CD4-positive, alpha-beta T cell treated with Interleukin-1 beta for 1 hour (primary cell): ENCODE measurements at regions not wholly inside any gene's neighbourhood (a gene's known extent, or its start where the extent isn't known, plus 50 kb on each side); places are given as distances from the start of the nearest gene placed in this dataset.

Experiments
- DNase-seq, 2 donors: peaks; one replicate each; pipeline ENCODE4 v3.0.0-alpha.2; 2020 to 2022

GRCh38 chr15:95096651-95097050 lies 865.3 kb downstream of the MCTP2 start:
- no peak for DNase-seq

GRCh38 chr15:95097361-95097760 lies 866.0 kb downstream of the MCTP2 start:
- DNase-seq, result no peak

- DNase-seq, result no peak
Measured at GRCh38 chr15:95105229-95105628, 873.9 kb downstream of the MCTP2 start.

GRCh38 chr15:95106801-95107200 lies 875.4 kb downstream of the MCTP2 start:
- no peak for DNase-seq

- no peak for DNase-seq
Measured at GRCh38 chr15:95108673-95109072, 877.3 kb downstream of the MCTP2 start.

GRCh38 chr15:95111969-95112368 lies 880.6 kb downstream of the MCTP2 start:
- no peak for DNase-seq

- no peak for DNase-seq
Measured at GRCh38 chr15:95113041-95113440, 881.7 kb downstream of the MCTP2 start.

GRCh38 chr15:95119041-95119610 lies 887.8 kb downstream of the MCTP2 start:
- no peak for DNase-seq

GRCh38 chr15:95120595-95120994 lies 889.2 kb downstream of the MCTP2 start:
- no peak for DNase-seq

GRCh38 chr15:95121191-95121590 lies 889.8 kb downstream of the MCTP2 start:
- no peak for DNase-seq

- DNase-seq, result no peak
Measured at GRCh38 chr15:95125803-95126202, 894.4 kb downstream of the MCTP2 start.

GRCh38 chr15:95127356-95127755 lies 896.0 kb downstream of the MCTP2 start:
- DNase-seq, result no peak

- DNase-seq, result no peak
Measured at GRCh38 chr15:95129574-95129973, 898.2 kb downstream of the MCTP2 start.

- DNase-seq, result no peak
Measured at GRCh38 chr15:95131131-95131556, 899.8 kb downstream of the MCTP2 start.

GRCh38 chr15:95132774-95133173 lies 901.4 kb downstream of the MCTP2 start:
- no peak for DNase-seq

- no peak for DNase-seq
Measured at GRCh38 chr15:95134431-95135110, 903.2 kb downstream of the MCTP2 start.

- DNase-seq, result no peak
Measured at GRCh38 chr15:95138604-95139270, 907.4 kb downstream of the MCTP2 start.

GRCh38 chr15:95141486-95141885 lies 910.1 kb downstream of the MCTP2 start:
- DNase-seq, result no peak

GRCh38 chr15:95142531-95142930 lies 911.2 kb downstream of the MCTP2 start:
- DNase-seq, result no peak

GRCh38 chr15:95146481-95146880 lies 915.1 kb downstream of the MCTP2 start:
- DNase-seq, result no peak

- no peak for DNase-seq
Measured at GRCh38 chr15:95148183-95148582, 916.8 kb downstream of the MCTP2 start.

- no peak for DNase-seq
Measured at GRCh38 chr15:95149036-95149435, 917.7 kb downstream of the MCTP2 start.

- DNase-seq, result no peak
Measured at GRCh38 chr15:95149771-95150170, 918.4 kb downstream of the MCTP2 start.

- DNase-seq, result no peak
Measured at GRCh38 chr15:95150466-95150865, 919.1 kb downstream of the MCTP2 start.
